KOPT-K1 (cell line): ENCODE measurements at regions not wholly inside any gene's neighbourhood (a gene's known extent, or its start where the extent isn't known, plus 50 kb on each side); places are given as distances from the start of the nearest gene placed in this dataset.

Experiments used
- H3K27ac ChIP-seq: fragments of 200-600 bp; sonication (generic); 2 replicates; pipeline ENCODE4 v1.5.1; 2016; ENCODE audit warnings: antibody characterized with exemption, mild to moderate bottlenecking, low read depth, low read length; ENCODE audit not compliant: poor library complexity, severe bottlenecking
- H3K36me3 ChIP-seq: fragments of 200-600 bp; sonication (generic); 2 replicates; pipeline ENCODE4 v1.5.1; 2017; ENCODE audit warnings: antibody characterized with exemption, mild to moderate bottlenecking, low read length, moderate library complexity; ENCODE audit not compliant: insufficient read depth
- H3K9me3 ChIP-seq: fragments of 200-600 bp; sonication (generic); 2 replicates; pipeline ENCODE4 v1.5.1; 2017; ENCODE audit warnings: antibody characterized with exemption, low read length, mild to moderate bottlenecking; ENCODE audit not compliant: insufficient read depth, poor library complexity, severe bottlenecking

GRCh38 chr3:95965704-95966336, 848.6 kb upstream of the EPHA6 start:
- no peaks in the 10 kb centered on the region for H3K36me3 ChIP-seq
- no peaks in the 10 kb centered on the region for H3K9me3 ChIP-seq
- no peak overlapping the region for H3K27ac ChIP-seq

GRCh38 chr3:95971573-95971972, 842.8 kb upstream of the EPHA6 start:
- H3K9me3 ChIP-seq, result no peaks in the 10 kb centered on the region
- H3K27ac ChIP-seq, result no peak overlapping the region
- no peaks in the 10 kb centered on the region for H3K36me3 ChIP-seq

GRCh38 chr3:95994338-95994737, 820.1 kb upstream of the EPHA6 start:
- Histone ChIP-seq H3K27ac (no peak overlapping the region), H3K9me3 (no peaks in the 10 kb centered on the region), H3K36me3 (no peaks in the 10 kb centered on the region)

- no peaks in the 10 kb centered on the region for H3K36me3 ChIP-seq
- no peaks in the 10 kb centered on the region for H3K9me3 ChIP-seq
- H3K27ac ChIP-seq, result no peak overlapping the region
These were observed 813.4 kb upstream of the EPHA6 start for GRCh38 chr3:96000966-96001365.

GRCh38 chr3:96007650-96008195, 806.7 kb upstream of the EPHA6 start:
- Histone ChIP-seq H3K27ac (no peak overlapping the region), H3K36me3 (no peaks in the 10 kb centered on the region), H3K9me3 (no peaks in the 10 kb centered on the region)

GRCh38 chr3:96012939-96013338, 801.5 kb upstream of the EPHA6 start:
- no peak overlapping the region for H3K27ac ChIP-seq
- H3K9me3 ChIP-seq, result no peaks in the 10 kb centered on the region
- no peaks in the 10 kb centered on the region for H3K36me3 ChIP-seq

GRCh38 chr3:96017556-96017955, 796.8 kb upstream of the EPHA6 start:
- Histone ChIP-seq H3K9me3 (no peaks in the 10 kb centered on the region), H3K27ac (no peak overlapping the region), H3K36me3 (no peaks in the 10 kb centered on the region)

- Histone ChIP-seq H3K36me3 (no peaks in the 10 kb centered on the region), H3K27ac (no peak overlapping the region), H3K9me3 (no peaks in the 10 kb centered on the region)
These were observed 791.7 kb upstream of the EPHA6 start for GRCh38 chr3:96022676-96023075.

GRCh38 chr3:96027718-96028117, 786.7 kb upstream of the EPHA6 start:
- Histone ChIP-seq H3K36me3 (no peaks in the 10 kb centered on the region), H3K9me3 (no peaks in the 10 kb centered on the region), H3K27ac (no peak overlapping the region)

- no peaks in the 10 kb centered on the region for H3K36me3 ChIP-seq
- H3K27ac ChIP-seq, result no peak overlapping the region
- no peaks in the 10 kb centered on the region for H3K9me3 ChIP-seq
These were observed 774.8 kb upstream of the EPHA6 start for GRCh38 chr3:96039632-96040031.

GRCh38 chr3:96059301-96059700, 755.1 kb upstream of the EPHA6 start:
- Histone ChIP-seq H3K9me3 (no peaks in the 10 kb centered on the region), H3K27ac (no peak overlapping the region), H3K36me3 (no peaks in the 10 kb centered on the region)

- no peak overlapping the region for H3K27ac ChIP-seq
- H3K9me3 ChIP-seq, result peaks cover 13% of the 10 kb centered on the region
- no peaks in the 10 kb centered on the region for H3K36me3 ChIP-seq
These were observed 745.3 kb upstream of the EPHA6 start for GRCh38 chr3:96069065-96069464.

GRCh38 chr3:96070678-96071077, 743.7 kb upstream of the EPHA6 start:
- H3K36me3 ChIP-seq, result no peaks in the 10 kb centered on the region
- peaks cover 13% of the 10 kb centered on the region for H3K9me3 ChIP-seq
- H3K27ac ChIP-seq, result no peak overlapping the region

- Histone ChIP-seq H3K36me3 (no peaks in the 10 kb centered on the region), H3K27ac (no peak overlapping the region), H3K9me3 (peaks cover 13% of the 10 kb centered on the region)
These were observed 743.3 kb upstream of the EPHA6 start for GRCh38 chr3:96071097-96071496.

- no peaks in the 10 kb centered on the region for H3K36me3 ChIP-seq
- peaks cover 13% of the 10 kb centered on the region for H3K9me3 ChIP-seq
- H3K27ac ChIP-seq, result no peak overlapping the region
These were observed 742.2 kb upstream of the EPHA6 start for GRCh38 chr3:96072226-96072625.

GRCh38 chr3:96083610-96084009, 730.8 kb upstream of the EPHA6 start:
- no peak overlapping the region for H3K27ac ChIP-seq
- H3K9me3 ChIP-seq, result no peaks in the 10 kb centered on the region
- H3K36me3 ChIP-seq, result no peaks in the 10 kb centered on the region
